KBM-7 (cell line): ENCODE measurements at regions not wholly inside any gene's neighbourhood (a gene's known extent, or its start where the extent isn't known, plus 50 kb on each side); places are given as distances from the start of the nearest gene placed in this dataset.
"Not testable (repeated sequence)": the region's sequence is repeated elsewhere in the genome, so short reads cannot be mapped to it uniquely, and the experiment has no call there.

Experiments
- DNase-seq: peaks from one replicate; pipeline ENCODE4 v3.0.0-alpha.2; 2015
- in situ Hi-C: fragments of 300-500 bp; cut with MboI; formaldehyde crosslinking; loops from 2 replicates; pipeline ENCODE4 v1.14.3; 2020; ENCODE audit warnings: low sequenced_read_pairs, low pct_unique_long_range_greater_than_20kb, mixed read lengths

DNA sequence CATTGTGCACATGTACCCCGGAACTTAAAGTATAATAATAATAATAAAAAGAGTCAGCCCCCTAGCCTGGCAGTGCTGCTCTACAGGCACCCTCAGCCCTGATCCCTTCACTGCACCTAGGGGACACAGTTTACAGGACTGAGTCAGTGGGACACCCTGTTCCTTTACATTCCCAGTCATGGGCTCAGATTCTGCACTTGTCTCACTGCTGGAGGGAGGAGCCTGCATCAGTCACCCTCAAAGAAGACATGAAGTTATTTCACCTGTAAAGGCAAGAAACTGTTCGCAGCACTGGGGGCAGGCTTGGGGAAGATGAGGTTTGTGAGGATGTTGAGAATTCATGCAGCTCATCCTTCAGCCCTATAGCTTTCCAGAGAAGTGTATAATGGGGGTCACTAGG, 50.7 kb upstream of the VPREB1 start:
- in situ Hi-C loops = no loop called here
- no peak for DNase-seq

DNA sequence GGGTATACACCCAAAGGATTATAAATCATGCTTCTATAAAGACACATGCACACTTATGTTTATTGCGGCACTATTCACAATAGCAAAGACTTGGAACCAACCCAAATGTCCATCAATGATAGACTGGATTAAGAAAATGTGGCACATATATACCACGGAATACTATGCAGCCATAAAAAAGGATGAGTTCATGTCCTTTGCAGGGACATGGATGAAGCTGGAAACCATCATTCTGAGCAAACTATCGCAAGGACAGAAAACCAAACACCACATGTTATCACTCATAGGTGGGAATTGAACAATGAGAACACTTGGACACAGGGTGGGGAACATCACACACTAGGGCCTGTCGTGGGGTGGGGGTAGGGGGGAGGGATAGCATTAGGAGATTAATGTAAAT, 51.1 kb upstream of the VPREB1 start:
- in situ Hi-C loops, DNase-seq: not testable (repeated sequence)

DNA sequence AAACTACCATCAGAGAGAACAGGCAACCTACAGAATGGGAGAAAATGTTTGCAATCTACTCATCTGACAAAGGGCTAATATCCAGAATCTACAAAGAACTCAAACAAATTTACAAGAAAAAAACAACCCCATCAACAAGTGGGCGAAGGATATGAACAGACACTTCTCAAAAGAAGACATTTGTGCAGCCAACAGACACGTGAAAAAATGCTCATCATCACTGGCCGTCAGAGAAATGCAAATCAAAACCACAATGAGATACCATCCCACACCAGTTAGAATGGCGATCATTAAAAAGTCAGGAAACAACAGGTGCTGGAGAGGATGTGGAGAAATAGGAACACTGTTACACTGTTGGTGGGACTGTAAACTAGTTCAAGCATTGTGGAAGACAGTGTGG, 51.6 kb upstream of the VPREB1 start:
- DNase-seq, in situ Hi-C loops: not testable (repeated sequence)

DNA sequence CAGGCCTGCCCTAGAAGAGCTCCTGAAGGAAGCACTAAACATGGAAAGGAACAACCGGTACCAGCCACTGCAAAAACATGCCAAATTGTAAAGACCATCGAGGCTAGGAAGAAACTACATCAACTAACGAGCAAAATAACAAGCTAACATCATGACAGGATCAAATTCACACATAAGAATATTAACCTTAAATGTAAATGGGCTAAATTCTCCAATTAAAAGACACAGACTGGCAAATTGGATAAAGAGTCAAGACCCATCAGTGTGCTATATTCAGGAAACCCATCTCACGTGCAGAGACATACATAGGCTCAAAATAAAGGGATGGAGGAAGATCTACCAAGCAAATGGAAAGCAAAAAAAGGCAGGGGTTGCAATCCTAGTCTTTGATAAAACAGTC, 54.8 kb upstream of the VPREB1 start:
- in situ Hi-C loops, DNase-seq: not testable (repeated sequence)

DNA sequence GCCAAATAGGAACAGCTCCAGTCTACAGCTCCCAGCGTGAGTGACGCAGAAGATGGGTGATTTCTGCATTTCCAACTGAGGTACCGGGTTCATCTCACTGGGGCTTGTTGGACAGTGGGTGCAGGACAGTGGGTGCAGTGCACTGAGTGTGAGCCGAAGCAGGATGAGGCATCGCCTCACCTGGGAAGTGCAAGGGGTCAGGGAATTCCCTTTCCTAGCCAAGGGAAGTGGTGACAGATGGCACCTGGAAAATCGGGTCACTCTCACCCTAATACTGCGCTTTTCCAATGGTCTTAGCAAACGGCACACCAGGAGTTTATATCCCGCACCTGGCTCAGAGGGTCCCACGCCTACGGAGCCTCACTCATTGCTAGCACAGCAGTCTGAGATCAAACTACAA, 56.7 kb upstream of the VPREB1 start:
- in situ Hi-C loops = not testable (repeated sequence)

DNA sequence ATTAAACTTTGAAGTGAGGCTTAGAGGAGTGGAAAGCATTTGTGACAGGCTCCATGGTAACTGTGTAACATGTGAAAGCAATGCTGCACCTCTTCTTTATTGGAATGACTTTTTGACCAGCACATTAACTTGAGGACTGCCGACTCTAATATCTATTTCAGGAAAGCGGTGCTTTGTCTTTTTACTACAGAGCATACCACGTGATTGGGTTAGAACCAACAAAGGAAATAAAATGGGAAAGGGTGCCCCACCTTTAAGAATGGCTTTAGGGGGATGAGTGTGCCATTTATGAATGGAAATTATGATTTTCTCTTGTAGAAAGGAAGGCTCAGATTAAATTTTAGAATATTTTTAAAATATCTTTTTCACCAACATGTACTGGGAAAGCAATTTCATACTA, 57.3 kb upstream of the VPREB1 start:
- in situ Hi-C loops = no loop called here

More for the DNA sequence above, 56.7 kb upstream of the VPREB1 start:
- DNase-seq = not testable (repeated sequence)

DNA sequence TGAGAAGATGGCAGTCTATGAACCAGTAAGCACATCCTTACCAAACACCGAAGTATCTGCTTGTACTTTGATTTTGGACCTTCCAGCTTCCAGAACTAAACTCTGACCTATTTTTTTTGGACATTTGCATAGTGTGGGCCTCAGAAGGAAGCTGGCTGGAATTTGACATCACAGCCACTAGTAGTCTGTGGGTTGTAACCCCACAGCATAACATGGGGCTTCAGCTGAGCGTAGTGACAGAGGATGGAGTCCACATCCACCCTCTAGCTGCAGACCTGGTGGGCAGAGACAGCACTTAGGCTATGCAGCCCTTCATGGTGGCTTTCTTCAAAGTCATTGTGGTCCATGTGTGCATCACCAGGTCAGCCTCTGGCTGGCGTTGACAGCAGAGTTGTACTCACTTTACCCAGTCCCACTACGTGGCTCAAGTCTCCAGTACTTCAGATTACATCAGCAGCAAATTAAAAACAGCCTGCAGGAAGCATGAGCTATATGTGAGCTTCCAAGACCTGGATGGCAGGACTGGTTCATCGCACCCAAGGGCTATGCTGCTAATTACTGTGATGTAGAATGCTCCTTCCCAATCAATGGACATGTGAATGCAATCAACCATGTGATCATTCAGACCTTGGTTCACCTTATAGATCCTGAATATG, 58.6 kb upstream of the VPREB1 start:
- in situ Hi-C loops = no loop called here
- DNase-seq = no peak

More for the DNA sequence above, 57.3 kb upstream of the VPREB1 start:
- no peak for DNase-seq

DNA sequence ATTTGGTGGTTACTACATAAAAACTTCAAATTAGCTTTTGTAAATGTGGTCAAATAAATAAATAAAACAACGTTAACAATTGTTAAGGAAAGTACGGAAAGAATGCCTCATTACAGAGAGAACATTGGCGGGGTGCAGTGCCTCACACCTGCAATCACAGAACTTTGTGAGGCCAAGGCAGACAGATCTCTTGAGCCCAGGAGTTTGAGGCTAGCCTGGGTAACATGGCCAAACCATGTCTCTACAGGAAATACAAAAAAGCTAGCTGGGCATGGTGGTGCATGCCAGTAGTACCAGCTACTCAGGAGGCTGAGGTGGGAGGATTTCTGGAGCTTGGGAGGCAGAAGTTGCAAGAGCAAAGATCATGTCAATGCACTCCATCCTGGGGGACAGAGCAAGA, 59.4 kb upstream of the VPREB1 start:
- in situ Hi-C loops = no loop called here
- no peak for DNase-seq

DNA sequence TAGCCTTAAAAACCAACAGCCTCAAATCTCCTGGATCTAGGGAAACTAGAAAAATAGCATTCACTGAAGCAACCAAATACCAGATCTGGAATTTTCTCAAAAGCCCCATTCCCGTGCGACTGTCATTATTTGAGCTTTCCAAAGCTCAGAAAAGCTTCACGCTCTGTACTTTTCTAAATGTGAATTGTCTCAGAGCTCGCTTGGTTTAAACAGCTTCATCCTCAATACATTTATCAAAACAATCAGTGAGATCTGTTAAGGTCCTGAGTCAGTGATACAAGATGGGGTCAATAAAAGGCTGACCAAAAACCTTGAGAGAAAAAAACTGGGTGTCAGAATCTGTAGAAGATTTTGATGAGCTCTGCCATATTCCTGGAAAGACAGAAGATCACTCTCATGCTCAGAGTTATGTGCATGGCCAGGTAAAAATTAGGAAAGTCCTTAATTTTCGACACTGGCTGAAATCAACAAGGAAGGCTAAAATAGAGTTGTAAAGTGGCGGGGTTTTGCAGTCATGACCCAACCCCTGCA, 60.2 kb upstream of the VPREB1 start:
- in situ Hi-C loops = no loop called here
- no peak for DNase-seq

DNA sequence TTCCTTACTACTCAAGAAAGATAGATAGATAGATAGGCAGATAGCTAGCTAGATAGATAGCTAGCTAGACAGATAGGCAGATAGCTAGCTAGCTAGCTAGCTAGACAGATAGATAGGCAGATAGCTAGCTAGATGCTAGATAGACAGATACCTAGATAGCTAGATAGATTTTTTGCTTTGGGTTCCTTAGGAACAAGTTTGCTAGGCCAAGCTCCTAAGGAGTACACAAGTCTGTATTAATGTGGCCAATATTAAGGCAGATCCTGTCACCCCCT, 61.7 kb upstream of the VPREB1 start:
- no peak for DNase-seq
- in situ Hi-C loops = no loop called here

DNA sequence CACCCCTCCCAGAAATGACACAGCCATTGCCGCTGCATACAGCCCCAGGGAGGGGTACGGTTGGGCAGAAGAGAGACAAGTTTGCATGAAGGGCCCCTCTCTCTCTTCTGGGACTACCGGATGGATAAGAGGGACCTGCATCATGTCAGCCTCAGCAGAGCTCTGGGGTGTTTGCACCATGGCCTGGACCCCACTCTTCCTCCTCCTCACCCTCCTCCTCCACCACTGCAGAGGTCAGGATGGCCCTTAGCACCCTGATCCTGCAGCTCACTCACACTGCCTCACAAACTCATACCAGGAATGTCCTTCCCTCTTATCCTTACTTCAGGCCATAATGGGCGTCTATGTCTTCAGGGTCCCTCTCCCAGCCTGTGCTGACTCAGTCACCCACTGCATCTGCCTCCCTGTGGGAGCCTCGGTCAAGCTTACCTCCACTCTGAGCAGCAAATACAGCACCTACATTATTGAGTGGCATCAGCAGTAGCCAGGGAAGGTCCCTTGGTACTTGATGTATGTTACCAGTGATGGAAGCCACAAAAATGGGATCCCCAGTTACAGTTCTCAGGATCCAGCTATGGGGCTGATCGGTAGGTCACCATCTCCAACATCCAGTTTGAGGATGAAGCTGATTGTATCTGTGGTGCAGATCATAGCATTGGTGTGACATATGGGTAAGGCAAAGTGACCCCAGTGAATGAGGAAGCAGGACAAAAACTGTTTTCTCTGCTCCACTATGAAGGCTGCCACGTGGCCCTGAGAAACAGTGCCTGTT, 62.2 kb upstream of the VPREB1 start:
- in situ Hi-C loops = no loop called here
- DNase-seq = no peak

DNA sequence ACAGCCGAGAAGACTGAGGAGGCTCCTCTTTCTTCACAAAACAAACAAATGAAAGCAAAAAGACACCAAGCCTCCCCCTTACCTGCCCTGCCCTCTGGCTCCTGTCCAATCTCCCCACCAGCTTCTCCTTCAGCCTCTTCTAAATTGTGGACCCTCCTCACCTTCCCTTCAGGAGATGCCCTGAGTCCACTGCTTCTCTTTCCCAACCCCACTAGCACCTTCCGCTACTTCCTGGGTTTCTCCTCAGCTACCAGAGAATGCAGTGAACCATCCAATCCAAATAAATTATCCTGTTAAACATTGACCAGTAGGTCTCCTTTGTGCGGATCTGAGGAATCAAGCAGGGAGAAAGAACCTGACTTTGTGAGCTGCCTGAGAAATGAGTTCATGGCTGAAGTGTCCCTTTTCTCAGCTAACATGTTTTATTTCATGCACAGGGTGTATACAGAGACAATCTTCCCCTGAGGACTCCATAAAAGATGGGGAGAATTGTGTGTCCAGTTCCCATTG, 63.2 kb upstream of the VPREB1 start:
- no peak for DNase-seq
- in situ Hi-C loops = no loop called here

DNA sequence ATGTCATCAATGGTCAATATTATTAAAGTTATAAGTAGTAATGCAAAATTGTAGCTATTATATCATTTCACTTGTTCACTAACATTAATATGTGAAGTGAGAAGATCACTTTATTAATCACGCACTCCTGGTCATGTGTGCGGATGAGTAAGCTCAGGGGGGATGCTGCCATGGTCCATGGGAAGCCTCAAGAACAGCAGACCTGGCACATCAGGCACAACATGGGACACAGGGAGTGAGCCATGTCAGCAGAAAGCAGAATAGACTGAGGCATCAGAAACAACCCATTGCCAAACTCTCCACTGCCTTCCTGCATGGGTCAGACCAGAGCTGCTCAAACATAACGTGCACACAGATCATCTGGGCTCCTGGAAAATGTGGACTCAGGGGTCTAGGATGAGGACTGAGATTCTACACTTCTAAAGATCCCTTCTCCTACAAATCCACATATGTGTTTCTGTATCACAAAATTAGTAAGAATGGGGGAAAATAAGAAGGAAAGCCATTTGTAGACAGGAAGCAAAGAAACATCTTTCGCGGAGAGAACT, 63.8 kb upstream of the VPREB1 start:
- in situ Hi-C loops = no loop called here
- no peak for DNase-seq

DNA sequence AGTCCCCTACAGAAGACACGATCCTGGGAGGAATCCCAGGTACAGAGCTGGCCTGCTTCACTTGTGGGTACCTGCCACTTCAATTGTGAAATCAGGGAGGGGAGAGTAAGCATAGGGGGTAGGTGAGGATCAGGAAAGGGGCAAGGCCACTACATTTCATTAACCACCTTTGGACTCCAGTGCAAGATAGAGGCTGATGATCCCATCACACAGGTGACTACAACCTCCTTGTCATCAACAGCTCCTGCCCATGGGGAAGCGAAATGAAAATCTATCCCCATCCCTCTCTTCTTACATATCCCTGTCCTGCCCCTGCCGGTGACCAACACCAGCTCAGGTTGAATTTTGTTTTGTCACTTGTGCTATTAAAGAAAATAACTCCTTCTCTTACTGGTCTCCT, 64.7 kb upstream of the VPREB1 start:
- in situ Hi-C loops = no loop called here
- no peak for DNase-seq

DNA sequence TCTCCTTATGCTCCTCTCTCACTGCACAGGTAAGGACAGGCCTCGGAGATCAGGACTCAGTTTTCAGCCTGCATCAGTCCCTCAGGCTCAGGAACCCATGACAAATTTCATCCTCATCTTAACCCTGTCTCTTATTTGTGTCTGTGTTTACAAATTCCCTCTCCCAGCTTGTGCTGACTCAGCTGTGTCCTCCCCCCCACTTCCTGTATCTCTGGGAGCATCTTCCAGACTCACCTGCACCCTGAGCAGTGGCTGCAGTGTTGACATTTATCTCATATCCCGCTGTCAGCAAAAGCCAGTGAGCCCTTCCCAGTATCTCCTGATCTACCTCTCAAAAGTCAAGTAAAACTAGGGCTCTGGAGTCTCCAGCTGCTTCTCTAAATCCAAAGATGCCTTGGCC, 65.6 kb upstream of the VPREB1 start:
- in situ Hi-C loops = no loop called here

DNA sequence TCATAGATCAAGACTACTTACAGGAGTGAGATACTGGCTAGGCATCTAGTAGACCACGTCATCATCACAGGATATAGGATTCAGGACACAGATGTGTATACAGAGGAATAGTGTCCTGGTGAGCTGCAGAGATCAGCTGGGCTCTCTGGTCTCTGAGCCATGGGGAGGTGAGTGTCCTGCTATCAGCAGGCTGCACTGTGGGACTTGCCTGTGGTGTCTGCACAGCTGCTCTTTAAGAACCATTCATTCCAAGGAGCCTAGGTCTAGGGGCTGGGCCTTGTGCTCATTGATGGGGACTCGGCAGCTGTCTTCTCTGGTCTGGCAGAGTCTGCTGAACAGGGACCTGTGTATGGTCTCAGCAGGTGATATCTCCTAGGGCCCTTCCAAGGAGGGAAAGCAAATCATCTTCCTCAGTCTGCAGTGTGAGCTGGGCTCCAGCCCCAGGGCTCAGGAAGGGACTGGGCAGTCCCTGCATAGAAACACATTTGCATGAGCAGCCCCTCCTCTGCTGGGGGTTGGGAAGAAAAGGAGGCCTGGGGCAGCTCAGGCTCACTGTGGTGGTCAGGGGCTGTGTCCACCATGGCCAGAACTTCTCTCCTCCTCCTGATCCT, 66.1 kb upstream of the VPREB1 start:
- no peak for DNase-seq
- in situ Hi-C loops = no loop called here

More for the DNA sequence above, 65.6 kb upstream of the VPREB1 start:
- no peak for DNase-seq

DNA sequence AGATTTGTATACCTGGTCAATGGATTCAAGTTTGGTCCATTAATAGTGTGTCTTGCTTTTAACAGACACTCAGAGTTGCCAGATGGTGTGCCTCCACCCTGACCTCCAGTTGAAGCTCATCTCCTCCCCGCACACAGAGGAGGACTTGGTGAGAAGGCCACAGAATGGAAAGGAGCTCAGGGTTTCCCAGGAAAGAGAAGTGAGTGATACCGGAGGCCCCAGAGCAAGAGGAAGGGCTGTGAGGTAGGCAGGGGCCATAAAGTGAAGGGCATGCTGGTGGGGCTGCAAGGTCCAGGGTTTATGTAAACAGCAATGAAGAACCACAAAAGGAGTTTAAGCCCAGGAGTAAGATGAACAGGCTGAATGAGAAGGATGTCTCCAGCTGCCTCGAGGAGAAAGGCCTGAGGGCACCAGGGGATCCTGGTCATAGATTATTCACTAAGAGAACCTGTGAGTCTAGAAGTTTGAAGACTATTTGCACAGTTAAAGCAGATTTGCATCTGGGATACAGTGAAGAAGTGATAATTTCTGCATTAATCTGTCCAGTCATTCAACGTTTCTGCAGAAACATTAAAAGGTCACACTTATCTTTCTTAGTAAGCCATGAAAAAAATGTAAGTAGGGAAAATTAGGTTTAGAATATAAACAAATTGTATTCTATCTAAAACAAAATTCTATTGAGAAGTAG, 67.5 kb upstream of the VPREB1 start:
- in situ Hi-C loops = no loop called here
- DNase-seq = no peak

DNA sequence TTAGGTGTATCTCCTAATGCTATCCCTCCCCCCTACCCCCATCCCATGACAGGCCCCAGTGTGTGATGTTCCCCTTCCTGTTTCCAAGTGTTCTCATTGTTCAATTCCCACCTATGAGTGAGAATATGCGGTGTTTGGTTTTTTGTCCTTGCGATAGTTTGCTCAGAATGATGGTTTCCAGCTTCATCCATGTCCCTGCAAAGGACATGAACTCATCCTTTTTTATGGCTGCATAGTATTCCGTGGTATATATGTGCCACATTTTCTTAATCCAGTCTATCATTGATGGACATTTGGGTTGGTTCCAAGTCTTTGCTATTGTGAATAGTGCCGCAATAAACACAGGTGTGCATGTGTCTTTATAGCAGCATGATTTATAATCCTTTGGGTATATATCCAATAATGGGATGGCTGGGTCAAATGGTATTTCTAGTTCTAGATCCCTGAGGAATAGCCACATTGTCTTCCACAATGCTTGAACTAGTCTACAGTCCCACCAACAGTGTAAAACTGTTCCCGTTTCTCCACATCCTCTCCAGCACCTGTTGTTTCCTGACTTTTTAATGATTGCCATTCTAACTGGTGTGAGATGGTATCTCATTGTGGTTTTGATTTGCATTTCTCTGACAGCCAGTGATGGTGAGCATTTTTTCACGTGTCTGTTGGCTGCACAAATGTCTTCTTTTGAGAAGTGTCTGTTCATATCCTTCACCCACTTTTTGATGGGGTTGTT, 71.5 kb upstream of the VPREB1 start:
- in situ Hi-C loops = loop anchor here (25.0 kb wide), 1 partner anchor 111 kb away; no protein-coding TSS in a partner anchor

More for the DNA sequence above, 71.5 kb upstream of the VPREB1 start:
- DNase-seq = not testable (repeated sequence)
